ENCODE measurements at regions not wholly inside any gene's neighbourhood (a gene's known extent, or its start where the extent isn't known, plus 50 kb on each side); places are given as distances from the start of the nearest gene placed in this dataset.

DNA sequence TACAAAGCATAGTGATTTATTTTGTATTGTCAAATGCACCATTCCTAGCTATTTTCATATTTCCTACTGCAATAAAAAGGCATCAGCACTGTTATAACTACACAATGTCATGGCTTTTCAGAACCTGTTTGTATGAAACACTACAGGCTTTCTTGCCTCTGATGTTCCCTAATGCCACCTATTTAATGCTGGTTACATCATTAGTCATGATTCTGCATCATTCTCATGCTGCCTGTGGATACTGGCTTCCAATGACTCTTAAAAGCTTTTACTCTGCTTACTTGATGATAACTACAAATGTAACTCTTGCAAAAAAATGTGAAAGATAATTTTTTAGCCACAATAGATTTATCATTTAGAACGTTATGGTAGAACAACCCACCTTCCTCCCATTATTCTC, 529.4 kb downstream of the HTR7 start:
- intact Hi-C loops (cut with DNase I) = no loop called here
- WGBS, 2 donors = 67 to 88% methylated on average over 1 of the region's 1 CpG
- H3K9me3 ChIP-seq = no peaks in the 10 kb centered on the region

DNA sequence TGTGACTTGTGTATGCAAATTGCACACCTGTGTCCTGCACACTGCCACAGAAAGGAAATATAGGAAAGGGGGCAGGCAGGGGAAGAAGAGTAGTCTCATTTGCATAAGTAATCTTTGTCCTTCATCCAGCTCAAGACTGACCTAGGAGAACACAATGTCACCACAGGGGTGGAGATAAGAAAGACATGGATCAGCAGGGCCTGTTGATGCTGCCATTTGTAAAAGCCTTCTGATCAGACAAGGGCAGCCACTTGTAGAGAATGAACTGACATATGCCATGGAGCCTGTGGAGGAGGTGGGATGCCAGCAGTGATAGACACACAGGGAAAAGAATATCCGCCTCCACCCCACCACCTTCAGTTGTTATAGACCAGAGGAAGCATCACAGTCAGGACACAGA, 528.9 kb downstream of the HTR7 start:
- intact Hi-C loops (cut with DNase I) = no loop called here
- no peaks in the 10 kb centered on the region for H3K4me1 ChIP-seq
- WGBS, 2 donors = 71 to 83% methylated on average over 1 of the region's 1 CpG

More for the DNA sequence above, 529.4 kb downstream of the HTR7 start:
- Histone ChIP-seq H3K4me1 (no peaks in the 10 kb centered on the region), H3K4me3 (no peak overlapping the region), H3K27ac (no peak overlapping the region), H3K27me3 (no peaks in the 10 kb centered on the region), H3K36me3 (no peaks in the 10 kb centered on the region)
- TF ChIP-seq, protein P1, sequence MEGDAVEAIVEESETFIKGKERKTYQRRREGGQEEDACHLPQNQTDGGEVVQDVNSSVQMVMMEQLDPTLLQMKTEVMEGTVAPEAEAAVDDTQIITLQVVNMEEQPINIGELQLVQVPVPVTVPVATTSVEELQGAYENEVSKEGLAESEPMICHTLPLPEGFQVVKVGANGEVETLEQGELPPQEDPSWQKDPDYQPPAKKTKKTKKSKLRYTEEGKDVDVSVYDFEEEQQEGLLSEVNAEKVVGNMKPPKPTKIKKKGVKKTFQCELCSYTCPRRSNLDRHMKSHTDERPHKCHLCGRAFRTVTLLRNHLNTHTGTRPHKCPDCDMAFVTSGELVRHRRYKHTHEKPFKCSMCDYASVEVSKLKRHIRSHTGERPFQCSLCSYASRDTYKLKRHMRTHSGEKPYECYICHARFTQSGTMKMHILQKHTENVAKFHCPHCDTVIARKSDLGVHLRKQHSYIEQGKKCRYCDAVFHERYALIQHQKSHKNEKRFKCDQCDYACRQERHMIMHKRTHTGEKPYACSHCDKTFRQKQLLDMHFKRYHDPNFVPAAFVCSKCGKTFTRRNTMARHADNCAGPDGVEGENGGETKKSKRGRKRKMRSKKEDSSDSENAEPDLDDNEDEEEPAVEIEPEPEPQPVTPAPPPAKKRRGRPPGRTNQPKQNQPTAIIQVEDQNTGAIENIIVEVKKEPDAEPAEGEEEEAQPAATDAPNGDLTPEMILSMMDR (IDR thresholded peaks at IDR 0.05) = no peak
- TF ChIP-seq POLR2A (IDR thresholded peaks at IDR 0.05) = no peak
- DNase-seq = no peak

GRCh38 chr10:90337316-90337715, 520.5 kb downstream of the HTR7 start:
- no peak overlapping the region for H3K4me3 ChIP-seq
- TF ChIP-seq POLR2A (IDR thresholded peaks at IDR 0.05) = no peak
- TF ChIP-seq, protein P1 (IDR thresholded peaks at IDR 0.05) = no peak
- no peaks in the 10 kb centered on the region for H3K27me3 ChIP-seq
- H3K36me3 ChIP-seq = no peaks in the 10 kb centered on the region
- no peak for DNase-seq
- no peaks in the 10 kb centered on the region for H3K9me3 ChIP-seq
- no peak overlapping the region for H3K27ac ChIP-seq
- no peaks in the 10 kb centered on the region for H3K4me1 ChIP-seq
- intact Hi-C loops (cut with DNase I) = no loop called here
- 47 to 48% methylated on average over 1 of the region's 1 CpG for WGBS, 2 donors

More for the DNA sequence above, 528.9 kb downstream of the HTR7 start:
- Histone ChIP-seq H3K27me3 (no peaks in the 10 kb centered on the region), H3K9me3 (no peaks in the 10 kb centered on the region), H3K36me3 (no peaks in the 10 kb centered on the region), H3K4me3 (no peak overlapping the region), H3K27ac (no peak overlapping the region)
- TF ChIP-seq, protein P1 (IDR thresholded peaks at IDR 0.05) = no peak
- TF ChIP-seq POLR2A (IDR thresholded peaks at IDR 0.05) = no peak
- no peak for DNase-seq

DNA sequence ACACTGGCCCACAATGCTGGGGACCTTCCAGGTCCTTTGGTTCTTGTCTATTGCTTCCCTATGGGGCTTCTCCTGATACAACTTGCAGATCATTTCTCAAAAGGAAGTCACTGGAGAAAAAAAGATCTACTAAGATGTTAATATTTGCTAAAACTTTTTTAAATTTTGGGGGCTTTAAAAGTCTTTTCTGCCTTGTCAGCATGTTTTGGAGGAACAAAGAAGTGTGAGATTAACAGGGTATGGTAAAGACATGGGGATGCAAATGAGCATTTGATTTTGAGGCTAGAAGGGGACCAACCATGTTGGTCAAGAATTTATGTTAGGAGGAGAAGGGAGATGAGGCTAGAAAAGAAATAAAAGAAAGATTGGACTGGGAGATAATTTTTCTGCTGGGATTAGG, 515.4 kb downstream of the HTR7 start:
- Histone ChIP-seq H3K27ac (no peak overlapping the region), H3K36me3 (no peaks in the 10 kb centered on the region), H3K4me1 (no peaks in the 10 kb centered on the region), H3K4me3 (no peak overlapping the region), H3K27me3 (no peaks in the 10 kb centered on the region), H3K9me3 (no peaks in the 10 kb centered on the region)
- TF ChIP-seq POLR2A (IDR thresholded peaks at IDR 0.05) = no peak
- TF ChIP-seq, protein P1 (IDR thresholded peaks at IDR 0.05) = no peak
- no peak for DNase-seq
- intact Hi-C loops (cut with DNase I) = no loop called here

GRCh38 chr10:90344226-90344625, 513.6 kb downstream of the HTR7 start:
- DNase-seq = no peak
- Histone ChIP-seq H3K27ac (no peak overlapping the region), H3K9me3 (no peaks in the 10 kb centered on the region), H3K4me1 (no peaks in the 10 kb centered on the region), H3K36me3 (no peaks in the 10 kb centered on the region), H3K27me3 (no peaks in the 10 kb centered on the region), H3K4me3 (no peak overlapping the region)
- intact Hi-C loops (cut with DNase I) = no loop called here
- TF ChIP-seq, protein P1 (IDR thresholded peaks at IDR 0.05) = no peak
- no peak for TF ChIP-seq POLR2A (IDR thresholded peaks at IDR 0.05)
